GM12865 (cell line): ENCODE measurements at regions not wholly inside any gene's neighbourhood (a gene's known extent, or its start where the extent isn't known, plus 50 kb on each side); places are given as distances from the start of the nearest gene placed in this dataset.

Experiments used
- DNase-seq: peaks from one replicate; pipeline ENCODE4 v3.0.0; 2010; ENCODE audit warnings: low read depth
- H3K4me3 ChIP-seq: 2 replicates; pipeline ENCODE4 v1.5.1; 2011; ENCODE audit warnings: mild to moderate bottlenecking, low read depth, low read length, control low read depth
- CTCF ChIP-seq: IDR thresholded peaks from 2 replicates; pipeline ENCODE4 v1.5.1; 2011; ENCODE audit warnings: low read length, control low read depth, low read depth, inconsistent platforms; ENCODE audit not compliant: insufficient read depth; ENCODE audit errors: missing control alignments

GRCh38 chr2:71949537-71949798 is 198.2 kb downstream of the CYP26B1 start:
- no peak overlapping the region for H3K4me3 ChIP-seq
- DNase-seq = no peak
- no peak for TF ChIP-seq CTCF

- no peak for TF ChIP-seq CTCF
- DNase-seq = no peak
- no peak overlapping the region for H3K4me3 ChIP-seq
Measured at GRCh38 chr2:71948781-71949536, 198.7 kb downstream of the CYP26B1 start.

- H3K4me3 ChIP-seq = no peak overlapping the region
- DNase-seq = no peak
- TF ChIP-seq CTCF = no peak
Measured at GRCh38 chr2:71947809-71948208, 199.9 kb downstream of the CYP26B1 start.

GRCh38 chr2:71945603-71945959 is 202.1 kb downstream of the CYP26B1 start:
- no peak for DNase-seq
- TF ChIP-seq CTCF = no peak
- no peak overlapping the region for H3K4me3 ChIP-seq

GRCh38 chr2:71944806-71945602 is 202.7 kb downstream of the CYP26B1 start:
- no peak overlapping the region for H3K4me3 ChIP-seq
- TF ChIP-seq CTCF = no peak
- no peak for DNase-seq

- no peak overlapping the region for H3K4me3 ChIP-seq
- DNase-seq = no peak
- TF ChIP-seq CTCF = no peak
Measured at GRCh38 chr2:71944183-71944550, 203.5 kb downstream of the CYP26B1 start.
